Astrocyte (in vitro differentiated cells and primary cell): ENCODE measurements at regions not wholly inside any gene's neighbourhood (a gene's known extent, or its start where the extent isn't known, plus 50 kb on each side); places are given as distances from the start of the nearest gene placed in this dataset.
"Not testable (repeated sequence)": the region's sequence is repeated elsewhere in the genome, so short reads cannot be mapped to it uniquely, and the experiment has no call there.

ENCODE experiments used
- DNase-seq: peaks from one replicate; pipeline ENCODE4 v3.0.0-alpha.2; 2010; ENCODE audit warnings: low read depth
- FAIRE-seq: peaks from 2 replicates; lab custom pipeline; 2011; peaks lifted over from hg19 to GRCh38; lab: Jason Lieb, UNC
- H2AFZ ChIP-seq: 2 replicates; pipeline ENCODE4 v1.6.0; 2012; ENCODE audit warnings: low read depth, low read length, inconsistent platforms
- H3K27ac ChIP-seq: 2 replicates; pipeline ENCODE4 v1.5.1; 2011; ENCODE audit warnings: low read depth, low read length, inconsistent platforms
- H3K27me3 ChIP-seq: 2 replicates; pipeline ENCODE4 v1.6.0; 2011; ENCODE audit warnings: low read length, inconsistent platforms; ENCODE audit not compliant: insufficient read depth
- H3K36me3 ChIP-seq: 2 replicates; pipeline ENCODE4 v1.5.1; 2011; ENCODE audit warnings: low read length, inconsistent platforms; ENCODE audit not compliant: insufficient read depth
- H3K4me1 ChIP-seq: 2 replicates; pipeline ENCODE4 v1.5.1; 2011; ENCODE audit warnings: low read length, inconsistent platforms; ENCODE audit not compliant: insufficient read depth
- H3K4me2 ChIP-seq: 2 replicates; pipeline ENCODE4 v1.6.0; 2012; ENCODE audit warnings: low read length, inconsistent platforms
- H3K4me3 ChIP-seq: 2 replicates; pipeline ENCODE4 v1.5.1; 2011; ENCODE audit warnings: low read depth, mild to moderate bottlenecking, low read length, inconsistent platforms; ENCODE audit not compliant: insufficient read depth
- H3K79me2 ChIP-seq: 2 replicates; pipeline ENCODE4 v1.6.0; 2012; ENCODE audit warnings: mild to moderate bottlenecking, low read length, inconsistent platforms; ENCODE audit not compliant: insufficient read depth
- H3K9ac ChIP-seq: 2 replicates; pipeline ENCODE4 v1.6.0; 2012; ENCODE audit warnings: mild to moderate bottlenecking, low read length, inconsistent platforms
- H3K9me3 ChIP-seq: 2 replicates; pipeline ENCODE4 v1.5.1; 2012; ENCODE audit warnings: low read depth, mild to moderate bottlenecking, low read length, inconsistent platforms; ENCODE audit not compliant: insufficient read depth
- H4K20me1 ChIP-seq: 2 replicates; pipeline ENCODE4 v1.6.0; 2012; ENCODE audit warnings: low read length, inconsistent platforms; ENCODE audit not compliant: insufficient read depth
- H3K27ac Mint-ChIP-seq: one replicate; pipeline ENCODE4 v1.8.0; 2021; ENCODE audit warnings: mild to moderate bottlenecking, mixed read lengths; ENCODE audit not compliant: unreplicated experiment
- H3K27me3 Mint-ChIP-seq: one replicate; pipeline ENCODE4 v1.8.0; 2021; ENCODE audit warnings: low read depth, mixed read lengths; ENCODE audit not compliant: unreplicated experiment
- H3K36me3 Mint-ChIP-seq: one replicate; pipeline ENCODE4 v1.8.0; 2021; ENCODE audit warnings: low read depth, mixed read lengths; ENCODE audit not compliant: unreplicated experiment
- H3K4me1 Mint-ChIP-seq: one replicate; pipeline ENCODE4 v1.8.0; 2021; ENCODE audit warnings: low read depth, mixed read lengths; ENCODE audit not compliant: unreplicated experiment
- H3K4me3 Mint-ChIP-seq: one replicate; pipeline ENCODE4 v1.8.0; 2021; ENCODE audit warnings: mild to moderate bottlenecking, moderate library complexity, mixed read lengths; ENCODE audit not compliant: unreplicated experiment
- H3K9me3 Mint-ChIP-seq: one replicate; pipeline ENCODE4 v1.8.0; 2021; ENCODE audit warnings: mild to moderate bottlenecking, mixed read lengths; ENCODE audit not compliant: unreplicated experiment
- CTCF ChIP-seq: IDR thresholded peaks from 2 replicates; pipeline ENCODE4 v1.5.1; 2011; ENCODE audit warnings: low read depth, mild to moderate bottlenecking, inconsistent platforms, low read length, moderate library complexity; ENCODE audit not compliant: insufficient read depth
- EZH2 ChIP-seq: IDR thresholded peaks from 2 replicates; pipeline ENCODE4 v1.6.1; 2012; ENCODE audit warnings: mild to moderate bottlenecking, low read length, inconsistent platforms; ENCODE audit not compliant: insufficient read depth

- FAIRE-seq (no peak), DNase-seq (no peak)
- H3K27ac ChIP-seq = no peak overlapping the region
- H3K36me3 ChIP-seq = no peaks in the 10 kb centered on the region
- H2AFZ ChIP-seq = no peak overlapping the region
- no peaks in the 10 kb centered on the region for H3K9me3 ChIP-seq
- TF ChIP-seq EZH2 = no peak
- no peak for TF ChIP-seq CTCF
- no peaks in the 10 kb centered on the region for H4K20me1 ChIP-seq
- Mint-ChIP-seq H3K27me3 (no peaks in the 10 kb centered on the region), H3K36me3 (no peaks in the 10 kb centered on the region), H3K9me3 (peaks cover 3% of the 10 kb centered on the region), H3K4me3 (no peak overlapping the region), H3K27ac (no peak overlapping the region), H3K4me1 (no peaks in the 10 kb centered on the region)
- H3K4me3 ChIP-seq = no peak overlapping the region
- H3K79me2 ChIP-seq = no peaks in the 10 kb centered on the region
- H3K4me1 ChIP-seq = no peaks in the 10 kb centered on the region
- no peak overlapping the region for H3K4me2 ChIP-seq
- no peaks in the 10 kb centered on the region for H3K27me3 ChIP-seq
- H3K9ac ChIP-seq = no peak overlapping the region
Observed at GRCh38 chr2:76175295-76175694, 464.6 kb upstream of the GCFC2 start.

- Histone ChIP-seq H3K27me3 (no peaks in the 10 kb centered on the region), H3K9me3 (no peaks in the 10 kb centered on the region), H3K79me2 (no peaks in the 10 kb centered on the region), H3K4me2 (no peak overlapping the region), H3K27ac (no peak overlapping the region), H4K20me1 (no peaks in the 10 kb centered on the region), H3K9ac (no peak overlapping the region), H2AFZ (no peak overlapping the region), H3K36me3 (no peaks in the 10 kb centered on the region), H3K4me1 (no peaks in the 10 kb centered on the region), H3K4me3 (no peak overlapping the region)
- FAIRE-seq (no peak), DNase-seq (no peak)
- Mint-ChIP-seq H3K27me3 (no peaks in the 10 kb centered on the region), H3K27ac (no peak overlapping the region), H3K4me3 (no peak overlapping the region), H3K4me1 (no peaks in the 10 kb centered on the region), H3K36me3 (no peaks in the 10 kb centered on the region), H3K9me3 (peaks cover 3% of the 10 kb centered on the region)
- TF ChIP-seq CTCF = no peak
- TF ChIP-seq EZH2 = no peak
Observed at GRCh38 chr2:76174505-76174904, 463.8 kb upstream of the GCFC2 start.

- not testable (repeated sequence) for H3K27me3 Mint-ChIP-seq, H3K9me3 Mint-ChIP-seq
Observed at GRCh38 chr2:76173206-76173605, 462.5 kb upstream of the GCFC2 start.

GRCh38 chr2:76172154-76172595, 461.5 kb upstream of the GCFC2 start:
- not testable (repeated sequence) for H3K36me3 ChIP-seq, H3K27me3 Mint-ChIP-seq, FAIRE-seq, H3K27ac Mint-ChIP-seq, DNase-seq, H3K9me3 ChIP-seq, H3K27me3 ChIP-seq, H3K4me2 ChIP-seq, H3K4me1 Mint-ChIP-seq, H3K79me2 ChIP-seq, H3K4me3 Mint-ChIP-seq, H4K20me1 ChIP-seq, H3K9me3 Mint-ChIP-seq, H3K36me3 Mint-ChIP-seq, H3K27ac ChIP-seq, H3K4me1 ChIP-seq, H2AFZ ChIP-seq, H3K4me3 ChIP-seq, H3K9ac ChIP-seq

More at GRCh38 chr2:76173206-76173605, 462.5 kb upstream of the GCFC2 start:
- not testable (repeated sequence) for H3K4me3 ChIP-seq, H3K36me3 Mint-ChIP-seq, H3K4me1 ChIP-seq, H3K27ac ChIP-seq, FAIRE-seq, H3K79me2 ChIP-seq, H3K9ac ChIP-seq, H3K27ac Mint-ChIP-seq, H3K4me3 Mint-ChIP-seq, H4K20me1 ChIP-seq, H3K9me3 ChIP-seq, DNase-seq, H3K27me3 ChIP-seq, H3K36me3 ChIP-seq, H3K4me1 Mint-ChIP-seq, H3K4me2 ChIP-seq, H2AFZ ChIP-seq
